ENCODE measurements at regions not wholly inside any gene's neighbourhood (a gene's known extent, or its start where the extent isn't known, plus 50 kb on each side); places are given as distances from the start of the nearest gene placed in this dataset.

DNA sequence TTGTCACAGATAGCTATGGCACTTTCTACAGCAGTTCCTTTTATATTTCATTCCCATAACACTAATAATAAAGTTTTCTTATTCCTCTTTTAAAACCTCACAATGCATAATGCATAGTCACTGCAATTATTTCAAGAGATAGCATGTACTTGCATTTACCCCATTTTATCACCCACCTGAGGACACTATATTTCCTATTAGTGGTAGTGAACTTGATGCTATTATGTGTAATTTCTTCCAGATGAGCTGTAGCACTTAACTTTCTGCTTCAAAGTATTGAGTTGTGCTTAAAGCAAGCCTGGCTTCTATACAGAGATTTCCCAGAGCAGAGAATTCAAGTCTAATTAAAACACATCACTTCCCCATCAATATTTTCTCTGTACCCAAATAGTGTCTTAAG is 461.1 kb downstream of the HTR7 start:
- no peak overlapping the region for H3K4ac ChIP-seq (ENCODE audit: low read length)
- H2BK120ac ChIP-seq (ENCODE audit: low read depth, low read length): no peak overlapping the region
- H3K27ac ChIP-seq (replicated peaks; ENCODE audit: low read length): no peak overlapping the region
- H2BK5ac ChIP-seq (ENCODE audit: low read length): no peak overlapping the region
- no peak overlapping the region for H3K9ac ChIP-seq (ENCODE audit: low read depth, low read length, poor library complexity)
- H2BK12ac ChIP-seq (ENCODE audit: low read length): no peak overlapping the region
- H2AK5ac ChIP-seq (ENCODE audit: low read depth, low read length): no peak overlapping the region
- H3K4me3 ChIP-seq (ENCODE audit: low read length in 2 of 2): no peak overlapping the region
- H3K4me2 ChIP-seq (ENCODE audit: insufficient read depth, low read length, poor library complexity, severe bottlenecking): no peak overlapping the region
- no peak overlapping the region for H2AFZ ChIP-seq (ENCODE audit: low read length)
- no peak overlapping the region for H3K14ac ChIP-seq (ENCODE audit: low read length)
- no peaks in the 10 kb centered on the region for H3K4me1 ChIP-seq (ENCODE audit: control insufficient read depth in 2 of 2, insufficient read depth in 1 of 2, low read depth in 1 of 2, low read length in 2 of 2)
- DNase-seq (ENCODE audit: low spot score): no peak
- no peak overlapping the region for H3K18ac ChIP-seq (ENCODE audit: low read length)
- H3K36me3 ChIP-seq (replicated peaks in 1 of 2; ENCODE audit: control insufficient read depth in 2 of 2, insufficient read depth in 2 of 2, low read length in 2 of 2): no peaks in the 10 kb centered on the region
- no peaks in the 10 kb centered on the region for H3K79me1 ChIP-seq (ENCODE audit: low read depth, low read length)
- no peak overlapping the region for H4K91ac ChIP-seq (ENCODE audit: low read depth, low read length, poor library complexity)
- no peaks in the 10 kb centered on the region for H3K27me3 ChIP-seq (ENCODE audit: control insufficient read depth in 3 of 3, insufficient read depth in 3 of 3, low read depth in 1 of 3, low read length in 3 of 3)
- no peak overlapping the region for H2BK15ac ChIP-seq (ENCODE audit: low read length)
- H4K8ac ChIP-seq (ENCODE audit: low read depth, low read length): no peak overlapping the region
- no peak overlapping the region for H3K23ac ChIP-seq (ENCODE audit: low read depth, low read length, poor library complexity)
- H3K9me3 ChIP-seq (replicated peaks in 1 of 2; ENCODE audit: control insufficient read depth in 2 of 2, insufficient read depth in 1 of 2, low read depth in 1 of 2, low read length in 2 of 2): no peaks in the 10 kb centered on the region

DNA sequence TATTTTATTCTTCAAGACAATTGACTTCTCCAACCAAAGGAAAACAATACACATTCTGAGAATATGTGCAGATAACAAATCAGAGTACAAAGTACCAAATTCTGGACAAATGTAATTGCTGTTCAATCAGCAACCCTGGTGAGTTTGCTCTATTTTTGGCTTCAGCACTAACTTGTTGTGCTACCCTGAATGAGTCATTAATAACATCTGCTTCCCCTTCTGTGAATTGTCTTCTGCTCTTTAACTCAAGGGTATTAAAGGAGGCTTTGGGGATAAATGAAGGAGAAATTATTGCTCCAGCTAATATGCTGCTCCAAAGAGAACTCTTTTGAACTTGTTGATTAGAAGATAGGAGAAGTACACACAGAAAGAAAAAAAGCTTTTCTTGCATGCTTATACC is 459.3 kb downstream of the HTR7 start:
- Histone ChIP-seq H4K8ac (ENCODE audit: low read depth, low read length) (no peak overlapping the region), H3K27me3 (ENCODE audit: control insufficient read depth in 3 of 3, insufficient read depth in 3 of 3, low read depth in 1 of 3, low read length in 3 of 3) (no peaks in the 10 kb centered on the region), H4K91ac (ENCODE audit: low read depth, low read length, poor library complexity) (no peak overlapping the region), H3K4me1 (ENCODE audit: control insufficient read depth in 2 of 2, insufficient read depth in 1 of 2, low read depth in 1 of 2, low read length in 2 of 2) (no peaks in the 10 kb centered on the region), H3K18ac (ENCODE audit: low read length) (no peak overlapping the region), H2AK5ac (ENCODE audit: low read depth, low read length) (no peak overlapping the region), H3K9ac (ENCODE audit: low read depth, low read length, poor library complexity) (no peak overlapping the region), H3K9me3 (replicated peaks in 1 of 2; ENCODE audit: control insufficient read depth in 2 of 2, insufficient read depth in 1 of 2, low read depth in 1 of 2, low read length in 2 of 2) (no peaks in the 10 kb centered on the region), H2BK120ac (ENCODE audit: low read depth, low read length) (no peak overlapping the region), H3K14ac (ENCODE audit: low read length) (no peak overlapping the region), H2BK12ac (ENCODE audit: low read length) (no peak overlapping the region), H2BK15ac (ENCODE audit: low read length) (no peak overlapping the region), H3K27ac (replicated peaks; ENCODE audit: low read length) (no peak overlapping the region), H2AFZ (ENCODE audit: low read length) (no peak overlapping the region), H3K4ac (ENCODE audit: low read length) (no peak overlapping the region), H3K36me3 (replicated peaks in 1 of 2; ENCODE audit: control insufficient read depth in 2 of 2, insufficient read depth in 2 of 2, low read length in 2 of 2) (no peaks in the 10 kb centered on the region), H3K4me3 (ENCODE audit: low read length in 2 of 2) (no peak overlapping the region), H3K4me2 (ENCODE audit: insufficient read depth, low read length, poor library complexity, severe bottlenecking) (no peak overlapping the region), H3K79me1 (ENCODE audit: low read depth, low read length) (no peaks in the 10 kb centered on the region), H2BK5ac (ENCODE audit: low read length) (no peak overlapping the region), H3K23ac (ENCODE audit: low read depth, low read length, poor library complexity) (no peak overlapping the region)
- no peak for DNase-seq (ENCODE audit: low spot score)

DNA sequence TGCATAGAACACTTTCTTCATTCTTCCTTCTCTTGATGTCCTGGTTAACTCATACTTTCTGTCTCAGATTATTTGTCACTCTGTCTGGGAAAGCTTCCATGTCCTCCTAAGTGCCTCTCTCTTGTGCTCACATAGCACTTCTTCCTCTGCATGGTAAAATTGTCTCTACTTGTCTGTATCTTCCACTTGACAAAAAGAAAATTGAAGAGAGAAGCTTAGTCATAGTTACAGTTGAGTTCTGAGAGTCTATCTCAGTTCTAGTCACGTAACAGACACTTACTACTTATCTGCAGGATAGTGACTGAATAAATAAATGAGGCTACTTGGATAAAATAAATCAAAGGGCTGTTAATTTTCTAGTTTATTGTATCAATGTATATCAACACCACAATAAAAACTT is 458.1 kb downstream of the HTR7 start:
- Histone ChIP-seq H3K18ac (ENCODE audit: low read length) (no peak overlapping the region), H3K9me3 (replicated peaks in 1 of 2; ENCODE audit: control insufficient read depth in 2 of 2, insufficient read depth in 1 of 2, low read depth in 1 of 2, low read length in 2 of 2) (no peaks in the 10 kb centered on the region), H3K36me3 (replicated peaks in 1 of 2; ENCODE audit: control insufficient read depth in 2 of 2, insufficient read depth in 2 of 2, low read length in 2 of 2) (no peaks in the 10 kb centered on the region), H2BK120ac (ENCODE audit: low read depth, low read length) (no peak overlapping the region), H3K79me1 (ENCODE audit: low read depth, low read length) (no peaks in the 10 kb centered on the region), H2BK15ac (ENCODE audit: low read length) (no peak overlapping the region), H3K4ac (ENCODE audit: low read length) (no peak overlapping the region), H2AK5ac (ENCODE audit: low read depth, low read length) (no peak overlapping the region), H4K91ac (ENCODE audit: low read depth, low read length, poor library complexity) (no peak overlapping the region), H3K27ac (replicated peaks; ENCODE audit: low read length) (no peak overlapping the region), H3K4me2 (ENCODE audit: insufficient read depth, low read length, poor library complexity, severe bottlenecking) (no peak overlapping the region), H3K23ac (ENCODE audit: low read depth, low read length, poor library complexity) (no peak overlapping the region), H3K4me3 (ENCODE audit: low read length in 2 of 2) (no peak overlapping the region), H3K4me1 (ENCODE audit: control insufficient read depth in 2 of 2, insufficient read depth in 1 of 2, low read depth in 1 of 2, low read length in 2 of 2) (no peaks in the 10 kb centered on the region), H3K9ac (ENCODE audit: low read depth, low read length, poor library complexity) (no peak overlapping the region), H2BK5ac (ENCODE audit: low read length) (no peak overlapping the region), H4K8ac (ENCODE audit: low read depth, low read length) (no peak overlapping the region), H2AFZ (ENCODE audit: low read length) (no peak overlapping the region), H3K14ac (ENCODE audit: low read length) (no peak overlapping the region), H3K27me3 (ENCODE audit: control insufficient read depth in 3 of 3, insufficient read depth in 3 of 3, low read depth in 1 of 3, low read length in 3 of 3) (no peaks in the 10 kb centered on the region), H2BK12ac (ENCODE audit: low read length) (no peak overlapping the region)
- no peak for DNase-seq (ENCODE audit: low spot score)
- no CpG with 5 or more reads among the region's 1 CpG for WGBS, 2 donors (ENCODE audit: extremely low coverage in 2 of 2, insufficient read length in 2 of 2, insufficient replicate concordance in 1 of 2)

DNA sequence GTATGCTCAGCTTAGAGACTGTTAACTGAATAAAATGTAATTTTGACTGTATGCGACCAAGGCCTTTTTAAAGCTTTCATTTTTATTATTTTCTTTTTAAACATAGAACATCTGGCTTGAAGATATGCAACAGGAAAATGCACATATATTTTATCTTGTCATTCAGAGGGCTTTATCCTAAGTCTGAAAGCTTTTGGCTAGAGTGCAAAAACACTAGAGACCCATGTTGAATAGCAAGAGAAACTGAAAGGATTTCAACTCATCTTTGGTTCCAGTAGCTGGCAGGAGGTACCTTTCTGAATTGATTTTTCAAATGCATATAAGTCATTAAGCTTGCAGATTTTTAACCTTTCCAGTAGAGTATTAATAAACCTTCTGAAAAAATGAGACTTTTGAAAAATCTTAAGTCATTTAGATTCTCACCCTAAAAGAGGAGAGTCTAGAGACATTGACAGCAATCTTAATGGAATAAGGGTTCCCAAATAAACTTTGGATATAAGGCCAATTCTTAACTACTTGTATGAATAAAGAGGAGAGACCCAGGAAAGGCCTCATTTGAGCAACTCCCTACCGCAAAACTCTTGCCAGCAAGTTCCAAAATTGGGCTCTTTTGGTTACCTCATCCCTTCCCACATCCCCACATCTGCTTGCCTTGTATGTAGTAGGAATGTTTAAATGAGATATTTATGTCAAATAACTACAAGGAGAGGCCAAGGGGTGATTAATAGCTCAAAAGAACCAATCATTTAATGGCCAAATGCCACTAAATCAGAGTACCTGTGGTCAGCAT is 454.4 kb downstream of the HTR7 start:
- H3K14ac ChIP-seq (ENCODE audit: low read length): no peak overlapping the region
- H2BK5ac ChIP-seq (ENCODE audit: low read length): no peak overlapping the region
- no peaks in the 10 kb centered on the region for H3K79me1 ChIP-seq (ENCODE audit: low read depth, low read length)
- H3K4me1 ChIP-seq (ENCODE audit: control insufficient read depth in 2 of 2, insufficient read depth in 1 of 2, low read depth in 1 of 2, low read length in 2 of 2): no peaks in the 10 kb centered on the region
- no peak overlapping the region for H3K18ac ChIP-seq (ENCODE audit: low read length)
- H2BK15ac ChIP-seq (ENCODE audit: low read length): no peak overlapping the region
- H2AK5ac ChIP-seq (ENCODE audit: low read depth, low read length): no peak overlapping the region
- H3K4me2 ChIP-seq (ENCODE audit: insufficient read depth, low read length, poor library complexity, severe bottlenecking): no peak overlapping the region
- no peak overlapping the region for H2AFZ ChIP-seq (ENCODE audit: low read length)
- H3K23ac ChIP-seq (ENCODE audit: low read depth, low read length, poor library complexity): no peak overlapping the region
- no peaks in the 10 kb centered on the region for H3K27me3 ChIP-seq (ENCODE audit: control insufficient read depth in 3 of 3, insufficient read depth in 3 of 3, low read depth in 1 of 3, low read length in 3 of 3)
- H2BK120ac ChIP-seq (ENCODE audit: low read depth, low read length): no peak overlapping the region
- no peak overlapping the region for H3K9ac ChIP-seq (ENCODE audit: low read depth, low read length, poor library complexity)
- no peaks in the 10 kb centered on the region for H3K36me3 ChIP-seq (replicated peaks in 1 of 2; ENCODE audit: control insufficient read depth in 2 of 2, insufficient read depth in 2 of 2, low read length in 2 of 2)
- no peak overlapping the region for H3K4ac ChIP-seq (ENCODE audit: low read length)
- WGBS, 2 donors (ENCODE audit: extremely low coverage in 2 of 2, insufficient read length in 2 of 2, insufficient replicate concordance in 1 of 2): no CpG with 5 or more reads among the region's 2 CpGs
- H3K4me3 ChIP-seq (ENCODE audit: low read length in 2 of 2): no peak overlapping the region
- H4K91ac ChIP-seq (ENCODE audit: low read depth, low read length, poor library complexity): no peak overlapping the region
- no peak overlapping the region for H4K8ac ChIP-seq (ENCODE audit: low read depth, low read length)
- H2BK12ac ChIP-seq (ENCODE audit: low read length): no peak overlapping the region
- no peak overlapping the region for H3K27ac ChIP-seq (replicated peaks; ENCODE audit: low read length)
- DNase-seq (ENCODE audit: low spot score): no peak
- no peaks in the 10 kb centered on the region for H3K9me3 ChIP-seq (replicated peaks in 1 of 2; ENCODE audit: control insufficient read depth in 2 of 2, insufficient read depth in 1 of 2, low read depth in 1 of 2, low read length in 2 of 2)

All from neuronal stem cell (in vitro differentiated cells).